B cell (primary cell): ENCODE measurements at regions not wholly inside any gene's neighbourhood (a gene's known extent, or its start where the extent isn't known, plus 50 kb on each side); places are given as distances from the start of the nearest gene placed in this dataset.

Source experiments
- CTCF ChIP-seq: fragments of 200-600 bp; IDR thresholded peaks from one replicate; pipeline ENCODE4 v1.8.0; 2022; ENCODE audit warnings: antibody characterized with exemption, mild to moderate bottlenecking
- EZH2 ChIP-seq: IDR thresholded peaks from 2 replicates; pipeline ENCODE4 v1.6.1; 2012; ENCODE audit warnings: borderline replicate concordance, low read depth, mild to moderate bottlenecking, moderate library complexity, low read length; ENCODE audit not compliant: insufficient read depth, poor library complexity, severe bottlenecking

GRCh38 chr1:118485757-118486156 is 300.7 kb upstream of the SPAG17 start:
- TF ChIP-seq CTCF (no peak), EZH2 (no peak)
